Neural crest cell (in vitro differentiated cells): ENCODE measurements at regions not wholly inside any gene's neighbourhood (a gene's known extent, or its start where the extent isn't known, plus 50 kb on each side); places are given as distances from the start of the nearest gene placed in this dataset.
"Not testable (repeated sequence)": the region's sequence is repeated elsewhere in the genome, so short reads cannot be mapped to it uniquely, and the experiment has no call there.

ENCODE experiments used
- DNase-seq: peaks from one replicate; pipeline ENCODE4 v3.0.0; 2021; ENCODE audit warnings: low read depth, mixed read lengths, low spot score
- H3K27ac Mint-ChIP-seq: one replicate; pipeline ENCODE4 v1.8.0; 2021; ENCODE audit warnings: mild to moderate bottlenecking, mixed read lengths; ENCODE audit not compliant: unreplicated experiment
- H3K27me3 Mint-ChIP-seq: 2 replicates; pipeline ENCODE4 v1.8.0; 2021; ENCODE audit warnings: low read depth, mild to moderate bottlenecking, mixed read lengths
- H3K36me3 Mint-ChIP-seq: 2 replicates; pipeline ENCODE4 v1.8.0; 2021; ENCODE audit warnings: low read depth, mild to moderate bottlenecking, mixed read lengths
- H3K4me1 Mint-ChIP-seq: 2 replicates; pipeline ENCODE4 v1.8.0; 2021; ENCODE audit warnings: mixed read lengths
- H3K4me3 Mint-ChIP-seq: one replicate; pipeline ENCODE4 v1.8.0; 2021; ENCODE audit warnings: mild to moderate bottlenecking, mixed read lengths
- H3K9me3 Mint-ChIP-seq: 2 replicates; pipeline ENCODE4 v1.8.0; 2021; ENCODE audit warnings: mixed read lengths
- TF ChIP-seq, protein P1 (sequence below): fragments of 200-600 bp; sonication (generic); conservative IDR thresholded peaks from 2 replicates; pipeline ENCODE4 v1.5.0; 2021; ENCODE audit warnings: antibody characterized with exemption, mild to moderate bottlenecking

DNA sequence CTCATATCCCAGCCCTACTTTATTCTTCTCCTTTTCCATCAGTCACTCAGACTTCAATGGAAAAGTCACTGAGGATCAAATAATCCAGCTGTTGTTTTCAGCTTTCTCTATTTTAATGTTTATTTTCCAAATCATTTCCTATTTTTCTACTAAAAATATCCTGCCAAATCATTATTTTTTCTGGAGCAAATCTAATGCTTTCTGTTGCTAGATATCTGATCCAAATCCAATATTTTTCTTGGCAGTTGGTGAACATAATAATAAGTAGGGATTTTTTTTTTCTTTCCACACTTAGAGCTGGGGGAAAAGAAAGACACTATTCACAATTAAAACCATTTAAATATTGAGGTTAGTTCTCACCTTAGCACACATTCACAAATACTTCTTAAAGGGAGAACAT is 656.1 kb downstream of the DACH1 start:
- TF ChIP-seq, protein P1, sequence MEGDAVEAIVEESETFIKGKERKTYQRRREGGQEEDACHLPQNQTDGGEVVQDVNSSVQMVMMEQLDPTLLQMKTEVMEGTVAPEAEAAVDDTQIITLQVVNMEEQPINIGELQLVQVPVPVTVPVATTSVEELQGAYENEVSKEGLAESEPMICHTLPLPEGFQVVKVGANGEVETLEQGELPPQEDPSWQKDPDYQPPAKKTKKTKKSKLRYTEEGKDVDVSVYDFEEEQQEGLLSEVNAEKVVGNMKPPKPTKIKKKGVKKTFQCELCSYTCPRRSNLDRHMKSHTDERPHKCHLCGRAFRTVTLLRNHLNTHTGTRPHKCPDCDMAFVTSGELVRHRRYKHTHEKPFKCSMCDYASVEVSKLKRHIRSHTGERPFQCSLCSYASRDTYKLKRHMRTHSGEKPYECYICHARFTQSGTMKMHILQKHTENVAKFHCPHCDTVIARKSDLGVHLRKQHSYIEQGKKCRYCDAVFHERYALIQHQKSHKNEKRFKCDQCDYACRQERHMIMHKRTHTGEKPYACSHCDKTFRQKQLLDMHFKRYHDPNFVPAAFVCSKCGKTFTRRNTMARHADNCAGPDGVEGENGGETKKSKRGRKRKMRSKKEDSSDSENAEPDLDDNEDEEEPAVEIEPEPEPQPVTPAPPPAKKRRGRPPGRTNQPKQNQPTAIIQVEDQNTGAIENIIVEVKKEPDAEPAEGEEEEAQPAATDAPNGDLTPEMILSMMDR: no peak
- DNase-seq: no peak
- Mint-ChIP-seq H3K4me3 (no peak overlapping the region), H3K9me3 (peaks cover 7% of the 10 kb centered on the region), H3K36me3 (peaks cover 2% of the 10 kb centered on the region), H3K27me3 (no peaks in the 10 kb centered on the region), H3K4me1 (no peaks in the 10 kb centered on the region), H3K27ac (no peak overlapping the region)

DNA sequence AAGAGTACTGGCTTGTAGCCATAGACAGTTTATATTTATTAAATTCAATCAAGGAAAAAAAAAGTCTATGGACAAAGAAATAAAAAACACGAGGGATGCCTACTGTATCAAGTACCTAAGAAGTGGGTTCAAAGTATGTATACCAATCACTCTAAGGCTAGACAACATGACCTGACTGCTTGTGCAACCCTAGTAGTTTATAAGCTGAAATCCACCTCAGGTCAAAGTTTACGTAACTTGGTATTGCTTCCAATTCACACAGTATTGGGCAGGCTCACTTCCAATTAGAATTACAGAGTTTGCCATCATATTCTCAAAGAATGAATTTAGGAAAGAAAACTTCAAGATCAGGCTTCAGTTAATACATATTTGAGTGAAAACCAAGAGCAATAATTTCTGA is 657.8 kb downstream of the DACH1 start:
- H3K4me3 Mint-ChIP-seq: no peak overlapping the region
- TF ChIP-seq, protein P1: no peak
- H3K4me1 Mint-ChIP-seq: no peaks in the 10 kb centered on the region
- no peak for DNase-seq
- H3K36me3 Mint-ChIP-seq: peaks cover 2% of the 10 kb centered on the region
- peaks cover 3% of the 10 kb centered on the region for H3K9me3 Mint-ChIP-seq
- no peaks in the 10 kb centered on the region for H3K27me3 Mint-ChIP-seq
- no peak overlapping the region for H3K27ac Mint-ChIP-seq

DNA sequence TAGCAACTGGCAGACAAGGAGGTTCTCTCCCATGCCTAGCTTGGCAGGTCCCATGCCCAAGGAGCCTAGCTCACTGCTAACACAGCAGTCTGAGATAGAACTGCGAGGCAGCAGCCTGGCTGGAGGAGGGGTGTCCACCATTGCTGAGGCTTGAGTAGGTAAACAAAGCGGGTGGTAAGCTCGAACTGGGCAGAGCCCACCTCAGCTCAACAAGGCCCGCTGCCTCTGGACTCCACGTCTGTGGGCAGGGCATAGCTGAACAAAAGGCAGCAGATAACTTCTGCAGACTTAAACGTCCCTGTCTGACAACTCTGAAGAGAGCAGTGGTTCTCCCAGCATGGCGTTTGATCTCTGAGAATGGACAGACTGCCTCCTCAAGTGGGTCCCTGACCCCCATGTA is 682.4 kb downstream of the DACH1 start:
- DNase-seq, H3K4me3 Mint-ChIP-seq, H3K27ac Mint-ChIP-seq, H3K36me3 Mint-ChIP-seq, H3K27me3 Mint-ChIP-seq, H3K4me1 Mint-ChIP-seq, H3K9me3 Mint-ChIP-seq: not testable (repeated sequence)

DNA sequence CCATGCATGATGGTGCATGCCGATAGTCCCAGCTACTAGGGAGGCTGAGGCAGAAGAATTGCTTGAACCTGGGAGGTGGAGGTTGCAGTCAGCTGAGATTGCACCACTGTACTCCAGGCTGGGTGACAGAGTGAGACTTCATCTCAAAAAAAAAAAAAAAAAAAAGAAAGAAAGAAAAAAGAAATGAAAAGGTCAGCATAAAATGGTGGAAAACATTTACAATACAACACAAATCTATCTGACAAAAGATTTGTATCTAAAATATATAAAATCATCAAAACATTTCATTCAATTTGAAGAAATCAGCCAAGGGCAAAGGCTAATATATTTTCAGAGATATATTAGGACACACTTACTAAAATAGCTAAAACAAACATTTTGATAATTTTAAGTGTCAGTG is 683.7 kb downstream of the DACH1 start:
- H3K4me1 Mint-ChIP-seq, H3K27me3 Mint-ChIP-seq, H3K36me3 Mint-ChIP-seq, H3K4me3 Mint-ChIP-seq, H3K9me3 Mint-ChIP-seq, DNase-seq, H3K27ac Mint-ChIP-seq: not testable (repeated sequence)

DNA sequence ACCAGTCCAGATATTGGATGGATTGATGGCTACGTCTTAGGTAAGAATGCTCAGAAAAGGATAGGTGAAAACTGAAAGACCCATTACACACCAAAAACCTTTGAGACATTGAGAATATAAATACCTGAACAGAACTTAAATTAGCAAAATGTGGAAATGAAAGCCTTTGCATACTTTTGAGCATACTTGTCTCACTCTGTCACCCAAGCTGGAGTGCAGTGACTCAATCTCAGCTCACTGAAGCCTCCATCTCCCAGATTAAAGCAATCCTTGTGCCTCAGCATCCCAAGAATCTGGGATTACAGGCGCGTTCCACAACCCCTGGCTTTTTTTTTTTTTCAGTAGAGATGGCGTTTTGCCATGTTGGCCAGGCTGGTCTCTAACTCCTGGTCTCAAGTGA is 695.3 kb downstream of the DACH1 start:
- no peak for DNase-seq
- H3K4me3 Mint-ChIP-seq: no peak overlapping the region
- no peaks in the 10 kb centered on the region for H3K27me3 Mint-ChIP-seq
- TF ChIP-seq, protein P1: no peak
- peaks cover 10% of the 10 kb centered on the region for H3K4me1 Mint-ChIP-seq
- H3K27ac Mint-ChIP-seq: no peak overlapping the region
- no peaks in the 10 kb centered on the region for H3K9me3 Mint-ChIP-seq
- peaks cover 3% of the 10 kb centered on the region for H3K36me3 Mint-ChIP-seq

DNA sequence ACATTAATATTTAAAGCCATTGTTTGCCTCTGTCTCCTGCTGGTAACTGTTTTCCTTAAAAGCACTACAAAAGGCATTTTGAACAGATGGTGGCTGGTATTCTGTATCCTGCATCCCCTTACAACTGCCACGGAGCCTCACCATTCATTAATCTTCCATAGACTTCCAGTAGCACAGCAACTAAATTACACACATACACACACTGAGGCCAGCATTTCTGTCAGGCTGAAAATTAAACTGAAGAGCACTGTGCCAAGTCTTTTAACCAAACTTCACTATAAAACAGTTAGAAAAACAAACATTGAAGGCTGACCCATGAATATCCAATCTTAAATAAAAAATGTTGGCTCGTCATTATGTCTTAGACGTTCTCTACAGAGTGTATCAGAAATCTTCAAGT is 697.8 kb downstream of the DACH1 start:
- Mint-ChIP-seq H3K36me3 (no peaks in the 10 kb centered on the region), H3K4me1 (peaks cover 10% of the 10 kb centered on the region), H3K27ac (no peak overlapping the region), H3K9me3 (no peaks in the 10 kb centered on the region), H3K4me3 (no peak overlapping the region), H3K27me3 (no peaks in the 10 kb centered on the region)
- DNase-seq: no peak
- TF ChIP-seq, protein P1: no peak

DNA sequence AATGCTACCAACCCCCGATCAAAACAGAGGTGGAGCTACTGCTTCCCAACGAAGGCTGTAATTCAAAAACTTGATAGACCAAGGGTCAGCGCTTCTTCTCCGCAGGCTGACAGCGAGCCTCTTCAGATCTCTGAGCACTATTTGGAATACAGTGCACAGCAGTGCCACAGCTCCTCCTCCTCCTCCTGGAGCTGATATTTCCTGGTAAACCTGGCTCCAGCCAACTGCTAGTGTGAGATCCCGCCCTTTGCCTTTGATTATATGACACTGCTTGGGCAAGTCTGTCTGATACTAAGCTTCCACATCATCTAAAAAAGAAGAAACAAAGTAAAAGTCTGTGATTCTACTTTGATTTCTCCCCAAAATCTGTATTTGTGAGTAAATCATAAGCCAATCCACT is 710.5 kb downstream of the DACH1 start:
- DNase-seq: no peak
- Mint-ChIP-seq H3K27me3 (no peaks in the 10 kb centered on the region), H3K27ac (no peak overlapping the region), H3K9me3 (no peaks in the 10 kb centered on the region), H3K4me1 (no peaks in the 10 kb centered on the region), H3K4me3 (no peak overlapping the region), H3K36me3 (no peaks in the 10 kb centered on the region)
- TF ChIP-seq, protein P1: no peak
